ENCODE measurements at regions not wholly inside any gene's neighbourhood (a gene's known extent, or its start where the extent isn't known, plus 50 kb on each side); places are given as distances from the start of the nearest gene placed in this dataset.

DNA sequence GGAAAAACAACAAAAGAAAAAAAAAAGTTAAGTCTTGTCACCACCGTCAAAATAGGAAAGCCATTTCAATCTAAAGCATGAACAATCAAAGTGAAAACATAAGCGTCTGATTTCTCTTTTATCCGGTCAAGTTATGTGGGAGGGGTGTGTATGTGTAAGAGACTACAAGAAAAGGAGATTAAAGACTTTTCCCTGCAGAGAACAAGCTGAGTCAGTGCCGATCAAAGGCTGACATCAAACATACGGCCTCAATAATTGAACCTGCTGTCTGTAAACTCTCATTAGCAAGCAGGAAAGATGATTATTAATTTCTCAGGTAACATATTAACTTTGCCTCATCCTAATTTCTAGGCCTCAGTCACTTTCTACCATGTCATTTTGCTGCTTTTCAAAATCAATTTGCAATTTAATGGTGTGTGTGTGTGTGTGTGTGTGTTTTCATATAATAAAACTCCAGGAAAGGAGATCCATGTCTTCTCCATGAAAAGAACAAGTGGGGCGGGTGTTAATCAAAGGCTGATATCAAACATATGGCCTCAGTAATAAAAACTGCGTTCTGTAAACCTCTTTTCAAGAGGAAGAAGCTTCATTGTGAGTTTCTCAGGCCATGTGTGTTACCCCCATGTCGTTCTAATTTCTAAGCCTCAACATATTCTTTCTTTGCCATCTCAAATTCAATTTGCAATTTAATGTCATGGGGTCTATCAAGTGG lies 649.1 kb upstream of the SORCS1 start:
- Histone ChIP-seq H2AFZ (ENCODE audit: low read depth, low read length) (no peak overlapping the region), H3K9me3 (ENCODE audit: low read length) (no peaks in the 10 kb centered on the region), H3K36me3 (ENCODE audit: insufficient read depth, low read length) (no peaks in the 10 kb centered on the region), H3K4me3 (ENCODE audit: low read length) (no peak overlapping the region), H3K27me3 (ENCODE audit: insufficient read depth, low read length) (no peaks in the 10 kb centered on the region), H3K4me1 (ENCODE audit: insufficient read depth, low read length) (no peaks in the 10 kb centered on the region)

DNA sequence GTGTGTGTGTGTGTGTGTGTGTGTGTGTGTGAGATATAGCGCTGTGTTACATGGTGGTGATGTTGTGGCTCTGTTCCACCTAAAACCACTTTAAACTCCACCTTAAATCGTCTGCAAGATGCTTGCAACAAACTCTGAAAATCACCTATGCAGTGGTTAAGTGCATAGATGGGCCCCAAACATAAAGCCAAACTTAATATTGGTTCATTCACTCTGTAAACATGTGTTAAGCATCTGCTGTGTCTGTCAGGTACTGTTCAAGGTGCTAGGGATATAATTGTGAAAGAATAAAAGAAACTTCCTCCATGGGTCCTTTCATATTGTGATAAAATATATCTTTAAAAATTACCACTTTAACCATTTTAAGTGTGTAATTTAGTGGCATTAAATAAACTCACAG lies 645.4 kb upstream of the SORCS1 start:
- Histone ChIP-seq H3K4me1 (ENCODE audit: insufficient read depth, low read length) (no peaks in the 10 kb centered on the region), H3K4me3 (ENCODE audit: low read length) (no peak overlapping the region), H2AFZ (ENCODE audit: low read depth, low read length) (no peak overlapping the region), H3K36me3 (ENCODE audit: insufficient read depth, low read length) (no peaks in the 10 kb centered on the region), H3K9me3 (ENCODE audit: low read length) (no peaks in the 10 kb centered on the region), H3K27me3 (ENCODE audit: insufficient read depth, low read length) (no peaks in the 10 kb centered on the region)

DNA sequence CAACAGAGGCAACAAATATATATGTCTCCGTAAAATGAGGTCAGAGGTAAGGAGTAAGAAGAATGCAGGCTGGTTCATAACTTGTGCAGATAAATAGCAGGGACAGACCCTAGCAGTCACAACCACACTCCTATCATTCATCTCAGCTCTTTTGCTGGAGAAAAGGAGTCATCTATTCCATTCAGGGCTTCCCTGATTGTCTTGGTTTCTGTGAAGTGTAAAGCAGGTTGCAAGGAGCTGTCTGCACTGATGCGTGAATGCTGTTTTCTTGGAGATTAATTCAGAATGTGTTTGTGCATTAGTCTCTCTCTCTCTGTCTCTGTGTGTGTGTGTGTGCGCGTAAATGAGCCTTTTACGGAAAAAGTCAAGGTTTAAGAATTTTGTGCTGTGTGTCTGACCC lies 643.3 kb upstream of the SORCS1 start:
- Histone ChIP-seq H3K4me3 (ENCODE audit: low read length) (no peak overlapping the region), H3K27me3 (ENCODE audit: insufficient read depth, low read length) (no peaks in the 10 kb centered on the region)

DNA sequence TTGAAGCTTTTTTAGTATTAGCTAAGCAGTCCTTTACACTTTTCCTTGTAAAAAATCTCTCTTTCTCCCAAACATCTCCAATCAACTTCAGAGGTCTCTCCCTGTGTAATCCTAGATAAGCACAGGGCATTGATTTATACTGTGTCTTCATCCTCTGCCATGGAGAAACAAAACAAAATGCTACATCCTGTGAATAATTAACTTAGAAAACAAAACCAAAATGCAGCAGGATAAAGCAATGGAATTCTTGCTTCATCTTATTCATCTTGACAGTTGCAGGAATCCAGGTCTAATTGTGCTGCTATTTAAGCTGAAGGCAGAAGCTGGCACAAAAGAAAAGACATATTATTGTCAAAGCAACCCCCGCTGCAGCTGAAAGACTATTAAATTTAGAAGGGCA lies 641.5 kb upstream of the SORCS1 start:
- Histone ChIP-seq H3K27me3 (ENCODE audit: insufficient read depth, low read length) (no peaks in the 10 kb centered on the region), H3K36me3 (ENCODE audit: insufficient read depth, low read length) (no peaks in the 10 kb centered on the region), H2AFZ (ENCODE audit: low read depth, low read length) (no peak overlapping the region), H3K4me3 (ENCODE audit: low read length) (no peak overlapping the region), H3K4me1 (ENCODE audit: insufficient read depth, low read length) (no peaks in the 10 kb centered on the region), H3K9me3 (ENCODE audit: low read length) (no peaks in the 10 kb centered on the region)

More for the DNA sequence above, 643.3 kb upstream of the SORCS1 start:
- H2AFZ ChIP-seq (ENCODE audit: low read depth, low read length), result no peak overlapping the region
- H3K4me1 ChIP-seq (ENCODE audit: insufficient read depth, low read length), result no peaks in the 10 kb centered on the region
- no peaks in the 10 kb centered on the region for H3K36me3 ChIP-seq (ENCODE audit: insufficient read depth, low read length)
- H3K9me3 ChIP-seq (ENCODE audit: low read length), result no peaks in the 10 kb centered on the region

DNA sequence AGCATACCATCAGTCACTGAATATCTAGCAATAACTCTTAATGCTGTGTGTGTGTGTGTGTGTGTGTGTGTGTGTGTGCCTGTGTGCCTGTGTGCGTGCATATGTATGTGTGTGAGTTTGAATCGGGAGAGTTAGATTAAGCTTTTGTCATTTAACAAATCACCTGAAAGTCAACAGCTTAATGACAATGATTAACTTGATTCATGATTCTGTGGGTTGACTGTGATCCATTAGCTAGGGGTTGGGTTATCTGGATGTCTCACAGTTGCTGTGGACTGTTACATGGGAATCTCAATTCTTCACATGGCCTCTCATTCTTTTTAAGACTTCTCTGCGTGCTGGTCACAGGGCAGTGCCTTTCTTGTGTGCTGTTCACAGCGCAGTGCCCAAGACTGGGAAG lies 639.0 kb upstream of the SORCS1 start:
- Histone ChIP-seq H3K36me3 (ENCODE audit: insufficient read depth, low read length) (no peaks in the 10 kb centered on the region), H2AFZ (ENCODE audit: low read depth, low read length) (no peak overlapping the region), H3K9me3 (ENCODE audit: low read length) (no peaks in the 10 kb centered on the region), H3K4me3 (ENCODE audit: low read length) (no peak overlapping the region), H3K27me3 (ENCODE audit: insufficient read depth, low read length) (no peaks in the 10 kb centered on the region), H3K4me1 (ENCODE audit: insufficient read depth, low read length) (no peaks in the 10 kb centered on the region)

DNA sequence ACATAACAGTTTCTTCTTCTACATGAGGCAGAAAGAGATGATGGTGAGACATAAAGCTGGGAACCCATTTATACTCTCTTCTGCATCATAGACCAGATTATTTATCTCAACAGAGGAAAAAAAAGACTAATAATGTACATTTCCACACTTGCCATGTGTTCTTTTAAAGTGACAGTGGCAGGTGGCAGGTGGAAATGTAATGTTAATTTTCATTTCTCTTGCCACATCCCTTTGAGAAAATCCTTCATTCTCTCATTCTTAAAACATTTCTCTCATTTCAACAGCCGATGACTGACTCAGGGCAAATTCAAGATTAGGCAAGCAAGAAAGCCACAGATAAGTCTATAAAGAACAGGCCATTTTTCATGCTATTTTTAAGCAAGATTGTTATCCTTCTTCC lies 635.6 kb upstream of the SORCS1 start:
- Histone ChIP-seq H3K4me1 (ENCODE audit: insufficient read depth, low read length) (no peaks in the 10 kb centered on the region), H3K4me3 (ENCODE audit: low read length) (no peak overlapping the region), H3K36me3 (ENCODE audit: insufficient read depth, low read length) (no peaks in the 10 kb centered on the region), H2AFZ (ENCODE audit: low read depth, low read length) (no peak overlapping the region), H3K27me3 (ENCODE audit: insufficient read depth, low read length) (no peaks in the 10 kb centered on the region), H3K9me3 (ENCODE audit: low read length) (no peaks in the 10 kb centered on the region)

DNA sequence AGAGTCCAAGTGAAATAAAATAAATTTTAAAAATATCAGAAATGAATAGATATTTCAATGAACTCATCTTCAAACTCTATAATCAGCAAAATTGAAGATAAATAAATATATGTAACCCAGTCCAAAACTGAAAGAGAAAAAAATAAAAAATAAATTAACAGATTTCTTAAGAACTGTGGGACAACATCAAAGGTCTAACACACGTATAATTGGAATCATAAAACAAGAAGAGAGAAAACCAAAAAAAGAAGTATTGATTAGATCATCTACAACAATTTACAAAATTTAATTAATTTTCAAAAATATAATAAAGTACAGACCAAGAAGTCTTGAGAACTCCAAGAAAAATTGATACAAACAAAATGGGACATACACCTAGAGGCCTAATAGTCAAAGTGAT lies 625.8 kb upstream of the SORCS1 start:
- H2AFZ ChIP-seq (ENCODE audit: low read depth, low read length), result no peak overlapping the region
- no peaks in the 10 kb centered on the region for H3K4me1 ChIP-seq (ENCODE audit: insufficient read depth, low read length)
- H3K9me3 ChIP-seq (ENCODE audit: low read length), result no peaks in the 10 kb centered on the region
- H3K4me3 ChIP-seq (ENCODE audit: low read length), result no peak overlapping the region
- no peaks in the 10 kb centered on the region for H3K27me3 ChIP-seq (ENCODE audit: insufficient read depth, low read length)
- no peaks in the 10 kb centered on the region for H3K36me3 ChIP-seq (ENCODE audit: insufficient read depth, low read length)

DNA sequence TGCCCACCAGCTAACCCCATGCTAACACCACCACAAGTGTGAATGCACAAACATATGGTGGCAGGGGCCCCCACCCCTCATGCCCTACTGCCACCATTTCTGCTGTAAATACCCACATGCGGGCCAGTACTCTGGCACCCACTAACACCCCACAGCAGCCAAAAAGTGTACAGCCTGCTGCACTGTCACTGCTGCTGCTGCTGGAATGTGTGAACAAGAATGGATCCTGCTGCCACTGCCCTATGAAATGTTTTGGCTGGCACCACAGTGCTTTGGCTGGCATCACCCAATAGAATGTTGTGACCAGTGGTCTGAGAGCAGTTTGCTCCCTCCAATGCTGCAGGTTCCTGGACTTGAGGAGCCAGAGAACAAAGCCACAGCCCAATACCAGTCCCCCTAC lies 606.6 kb upstream of the SORCS1 start:
- no peaks in the 10 kb centered on the region for H3K27me3 ChIP-seq (ENCODE audit: insufficient read depth, low read length)
- H3K36me3 ChIP-seq (ENCODE audit: insufficient read depth, low read length), result no peaks in the 10 kb centered on the region
- H3K9me3 ChIP-seq (ENCODE audit: low read length), result no peaks in the 10 kb centered on the region
- no peak overlapping the region for H3K4me3 ChIP-seq (ENCODE audit: low read length)
- no peak overlapping the region for H2AFZ ChIP-seq (ENCODE audit: low read depth, low read length)
- H3K4me1 ChIP-seq (ENCODE audit: insufficient read depth, low read length), result no peaks in the 10 kb centered on the region

DNA sequence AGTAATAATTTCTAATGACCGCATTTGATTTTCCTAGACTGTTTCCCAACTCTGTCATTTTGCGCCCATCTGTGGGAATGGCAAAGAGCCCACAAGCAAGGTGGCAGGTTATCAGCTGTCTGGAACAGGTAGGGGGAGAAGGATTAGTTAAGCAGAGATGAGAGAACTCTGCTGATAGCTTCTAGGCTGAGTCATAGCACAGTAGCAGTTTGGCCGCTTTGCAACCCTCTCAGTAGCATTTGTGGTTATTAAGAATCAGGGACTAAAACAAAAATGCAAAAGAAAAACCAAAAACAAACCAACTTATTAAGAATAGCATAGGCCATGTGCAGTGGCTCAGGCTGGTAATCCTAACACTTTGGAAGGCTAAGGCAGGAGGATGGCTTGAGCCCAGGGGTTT lies 602.7 kb upstream of the SORCS1 start:
- Histone ChIP-seq H3K36me3 (ENCODE audit: insufficient read depth, low read length) (no peaks in the 10 kb centered on the region), H3K9me3 (ENCODE audit: low read length) (no peaks in the 10 kb centered on the region), H2AFZ (ENCODE audit: low read depth, low read length) (no peak overlapping the region), H3K27me3 (ENCODE audit: insufficient read depth, low read length) (no peaks in the 10 kb centered on the region), H3K4me3 (ENCODE audit: low read length) (no peak overlapping the region), H3K4me1 (ENCODE audit: insufficient read depth, low read length) (no peaks in the 10 kb centered on the region)

DNA sequence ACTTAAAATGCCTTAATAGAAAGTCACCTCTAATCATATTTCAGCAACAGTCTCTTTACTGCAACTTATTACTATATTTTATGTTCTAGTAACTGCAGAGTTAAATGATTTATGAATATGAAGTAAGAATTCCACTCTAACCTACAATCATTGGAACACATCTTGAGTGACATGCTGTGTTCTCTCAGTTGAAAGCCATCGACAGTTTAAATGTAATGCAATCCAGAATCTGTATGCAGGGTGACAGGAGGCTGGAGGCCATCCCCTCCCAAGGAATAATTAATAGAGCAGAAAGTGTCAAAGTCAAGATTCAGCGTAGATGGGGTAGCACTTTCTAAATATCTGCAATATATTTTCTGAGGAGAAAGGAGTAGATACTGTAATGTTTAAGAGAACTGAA lies 590.3 kb upstream of the SORCS1 start:
- Histone ChIP-seq H3K36me3 (ENCODE audit: insufficient read depth, low read length) (no peaks in the 10 kb centered on the region), H3K4me3 (ENCODE audit: low read length) (no peak overlapping the region)

DNA sequence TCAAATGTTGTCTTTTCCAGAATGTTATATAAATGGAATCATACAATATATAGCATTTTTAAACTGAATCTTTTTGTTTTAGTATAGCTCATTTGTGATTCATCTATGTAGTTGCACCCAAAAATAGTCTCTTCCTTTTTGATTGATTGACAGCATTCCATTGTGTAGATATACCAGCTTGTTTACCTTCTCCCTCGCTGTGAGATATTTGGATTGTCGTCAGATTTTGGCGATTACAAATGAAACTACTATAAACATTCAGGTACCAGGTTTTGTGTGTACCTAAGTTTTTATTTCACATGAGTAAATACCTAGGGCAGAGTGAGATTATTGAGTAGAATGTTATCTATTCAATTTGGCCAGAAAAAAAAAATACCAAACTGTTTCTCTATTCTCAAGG lies 584.7 kb upstream of the SORCS1 start:
- Histone ChIP-seq H3K4me1 (ENCODE audit: insufficient read depth, low read length) (no peaks in the 10 kb centered on the region), H3K36me3 (ENCODE audit: insufficient read depth, low read length) (no peaks in the 10 kb centered on the region), H3K27me3 (ENCODE audit: insufficient read depth, low read length) (no peaks in the 10 kb centered on the region), H2AFZ (ENCODE audit: low read depth, low read length) (no peak overlapping the region), H3K9me3 (ENCODE audit: low read length) (no peaks in the 10 kb centered on the region), H3K4me3 (ENCODE audit: low read length) (no peak overlapping the region)

More for the DNA sequence above, 590.3 kb upstream of the SORCS1 start:
- no peak overlapping the region for H2AFZ ChIP-seq (ENCODE audit: low read depth, low read length)
- H3K27me3 ChIP-seq (ENCODE audit: insufficient read depth, low read length), result no peaks in the 10 kb centered on the region
- H3K9me3 ChIP-seq (ENCODE audit: low read length), result no peaks in the 10 kb centered on the region
- H3K4me1 ChIP-seq (ENCODE audit: insufficient read depth, low read length), result no peaks in the 10 kb centered on the region

DNA sequence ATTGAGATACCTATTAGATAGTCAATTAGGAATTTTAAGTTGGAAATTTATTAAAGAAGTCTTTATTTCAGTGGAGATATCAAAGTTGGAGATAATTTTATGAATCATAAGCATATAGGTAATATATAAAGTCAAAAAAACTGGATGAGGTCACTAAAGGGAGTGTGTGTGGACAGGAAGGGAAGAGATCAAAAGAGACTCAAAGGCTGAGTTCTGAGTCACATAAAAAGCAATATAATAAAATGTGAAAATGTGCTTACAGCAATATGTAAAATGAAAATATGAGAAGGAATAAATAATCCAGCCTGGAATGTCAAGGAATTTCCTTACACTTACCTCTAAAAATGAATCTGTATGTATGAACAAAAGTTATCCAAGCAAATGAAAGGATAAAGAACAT lies 583.3 kb upstream of the SORCS1 start:
- Histone ChIP-seq H3K4me3 (ENCODE audit: low read length) (no peak overlapping the region), H3K9me3 (ENCODE audit: low read length) (no peaks in the 10 kb centered on the region), H3K27me3 (ENCODE audit: insufficient read depth, low read length) (no peaks in the 10 kb centered on the region), H2AFZ (ENCODE audit: low read depth, low read length) (no peak overlapping the region), H3K4me1 (ENCODE audit: insufficient read depth, low read length) (no peaks in the 10 kb centered on the region), H3K36me3 (ENCODE audit: insufficient read depth, low read length) (no peaks in the 10 kb centered on the region)

DNA sequence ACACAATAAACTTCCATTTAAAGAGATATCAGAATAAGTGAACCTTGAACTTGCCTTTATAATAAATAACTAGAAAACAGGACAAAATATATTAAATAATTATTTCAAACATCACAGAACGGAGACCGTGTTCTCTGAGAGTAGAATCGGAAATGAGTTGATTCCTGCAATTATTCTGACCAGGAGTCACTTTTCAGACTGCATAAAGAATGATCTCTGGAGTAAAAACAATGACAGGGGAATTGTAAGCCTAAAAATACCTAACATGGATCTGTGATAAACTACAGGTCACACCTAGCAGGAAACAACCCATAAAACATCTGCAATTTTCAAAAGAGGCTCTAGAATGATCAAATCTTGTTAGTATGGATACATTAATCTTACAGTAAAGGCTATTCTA lies 577.5 kb upstream of the SORCS1 start:
- no peak overlapping the region for H2AFZ ChIP-seq (ENCODE audit: low read depth, low read length)
- H3K4me1 ChIP-seq (ENCODE audit: insufficient read depth, low read length), result no peaks in the 10 kb centered on the region
- H3K4me3 ChIP-seq (ENCODE audit: low read length), result no peak overlapping the region
- H3K27me3 ChIP-seq (ENCODE audit: insufficient read depth, low read length), result no peaks in the 10 kb centered on the region
- no peaks in the 10 kb centered on the region for H3K9me3 ChIP-seq (ENCODE audit: low read length)
- H3K36me3 ChIP-seq (ENCODE audit: insufficient read depth, low read length), result no peaks in the 10 kb centered on the region

DNA sequence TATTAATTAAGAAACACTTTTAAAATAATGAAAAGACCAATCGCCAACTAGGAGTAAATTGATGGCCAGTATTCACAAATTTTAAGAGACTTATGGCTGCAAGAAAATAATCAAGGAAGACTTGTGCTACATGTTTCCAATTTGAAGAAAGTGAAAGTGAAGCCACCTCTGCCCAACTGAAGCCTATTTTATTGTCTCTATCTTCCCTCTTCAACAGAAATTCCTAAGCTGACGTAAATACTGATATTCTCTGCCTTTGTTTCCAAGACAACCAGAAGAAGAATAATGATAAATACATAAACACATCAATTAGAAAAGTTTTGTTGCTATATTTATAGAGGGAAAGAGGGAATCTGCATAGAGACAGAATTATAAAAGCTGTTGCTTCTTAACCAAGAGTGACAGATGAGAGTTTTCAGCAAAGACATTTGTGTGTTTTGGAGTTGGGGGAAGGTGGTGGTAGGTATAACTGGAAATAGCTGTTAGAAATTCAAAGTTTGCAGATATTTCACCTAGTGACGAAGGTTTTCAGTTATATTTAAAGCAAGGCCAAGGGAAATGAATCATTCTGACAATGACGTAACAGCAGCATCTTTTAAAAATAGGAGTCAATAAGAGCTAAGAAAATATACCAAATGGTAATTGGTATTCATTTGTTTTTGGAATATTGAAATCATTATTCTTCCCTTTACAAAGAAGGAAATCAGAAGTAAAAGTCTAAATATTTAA lies 576.6 kb upstream of the SORCS1 start:
- Histone ChIP-seq H3K36me3 (ENCODE audit: insufficient read depth, low read length) (no peaks in the 10 kb centered on the region), H3K27me3 (ENCODE audit: insufficient read depth, low read length) (no peaks in the 10 kb centered on the region), H3K9me3 (ENCODE audit: low read length) (no peaks in the 10 kb centered on the region), H2AFZ (ENCODE audit: low read depth, low read length) (no peak overlapping the region), H3K4me3 (ENCODE audit: low read length) (no peak overlapping the region), H3K4me1 (ENCODE audit: insufficient read depth, low read length) (no peaks in the 10 kb centered on the region)
